WTC11 (cell line): ENCODE measurements at regions not wholly inside any gene's neighbourhood (a gene's known extent, or its start where the extent isn't known, plus 50 kb on each side); places are given as distances from the start of the nearest gene placed in this dataset.

Experiments used
- ATAC-seq: fragments of 200-7000 bp; cut with Tn5 transposase; 2 replicates; pipeline ENCODE4 v1.10.0; 2021; ENCODE audit warnings: mild to moderate bottlenecking, moderate library complexity
- CTCF ChIA-PET: fragments of 300-600 bp; sonication (Branson Sonifier 250); formaldehyde crosslinking; loops from one replicate; lab custom pipeline; 2021; ENCODE audit warnings: antibody characterized with exemption; lab: Charles Lee
- POLR2A ChIA-PET: fragments of 350-600 bp; sonication (Branson Sonifier 250); formaldehyde crosslinking; loops from one replicate; lab custom pipeline; 2021; ENCODE audit warnings: antibody characterized with exemption; lab: Charles Lee
- DNase-seq: peaks from one replicate; pipeline ENCODE4 v3.0.0; 2021; ENCODE audit warnings: low spot score
- H3K27ac Mint-ChIP-seq: 2 replicates; pipeline ENCODE4 v1.8.0; 2021; ENCODE audit warnings: mixed read lengths
- H3K27me3 Mint-ChIP-seq: 2 replicates; pipeline ENCODE4 v1.8.0; 2021; ENCODE audit warnings: low read depth, mild to moderate bottlenecking, moderate library complexity, mixed read lengths
- H3K36me3 Mint-ChIP-seq: 2 replicates; pipeline ENCODE4 v1.8.0; 2021; ENCODE audit warnings: mixed read lengths
- H3K4me1 Mint-ChIP-seq: 2 replicates; pipeline ENCODE4 v1.8.0; 2022; ENCODE audit warnings: mixed read lengths
- H3K4me3 Mint-ChIP-seq: 2 replicates; pipeline ENCODE4 v1.8.0; 2021; ENCODE audit warnings: mild to moderate bottlenecking, moderate library complexity, mixed read lengths
- H3K9me3 Mint-ChIP-seq: 2 replicates; pipeline ENCODE4 v1.8.0; 2021; ENCODE audit warnings: mixed read lengths
- AR ChIP-seq: fragments of 250-450 bp; sonication (Bioruptor Pico); IDR thresholded peaks from 2 replicates; pipeline ENCODE4 v1.9.0; 2021; ENCODE audit warnings: mild to moderate bottlenecking
- ATF3 ChIP-seq: sonication (generic); formaldehyde crosslinking; conservative IDR thresholded peaks from 2 replicates; pipeline ENCODE4 v1.8.1; 2022; ENCODE audit warnings: mild to moderate bottlenecking, missing genetic modification reagents
- ATF6 ChIP-seq: sonication (generic); formaldehyde crosslinking; IDR thresholded peaks from 2 replicates; pipeline ENCODE4 v1.8.1; 2023; ENCODE audit warnings: mild to moderate bottlenecking, missing genetic modification reagents
- CBFB ChIP-seq: sonication (generic); formaldehyde crosslinking; IDR thresholded peaks from 2 replicates; pipeline ENCODE4 v1.8.1; 2022; ENCODE audit warnings: mild to moderate bottlenecking, low read depth, missing genetic modification reagents
- CREM ChIP-seq: sonication (generic); formaldehyde crosslinking; IDR thresholded peaks from 2 replicates; pipeline ENCODE4 v1.8.1; 2022; ENCODE audit warnings: mild to moderate bottlenecking, missing genetic modification reagents, moderate library complexity
- E2F1 ChIP-seq: sonication (generic); formaldehyde crosslinking; IDR thresholded peaks from 2 replicates; pipeline ENCODE4 v1.8.0; 2022; ENCODE audit warnings: mild to moderate bottlenecking, missing genetic modification reagents
- EMX1 ChIP-seq: fragments of 250-450 bp; sonication (Bioruptor Pico); IDR thresholded peaks from 2 replicates; pipeline ENCODE4 v1.8.0; 2021; ENCODE audit warnings: mild to moderate bottlenecking
- ETV6 ChIP-seq: sonication (generic); formaldehyde crosslinking; IDR thresholded peaks from 2 replicates; pipeline ENCODE4 v1.8.1; 2022; ENCODE audit warnings: mild to moderate bottlenecking, missing genetic modification reagents
- GABPB1 ChIP-seq: sonication (generic); formaldehyde crosslinking; IDR thresholded peaks from 2 replicates; pipeline ENCODE4 v1.8.1; 2023; ENCODE audit warnings: mild to moderate bottlenecking, missing genetic modification reagents
- GRHL2 ChIP-seq: fragments of 250-450 bp; sonication (Bioruptor Pico); IDR thresholded peaks from 2 replicates; pipeline ENCODE4 v1.8.0; 2022; ENCODE audit warnings: mild to moderate bottlenecking, moderate library complexity; ENCODE audit not compliant: insufficient replicate concordance, severe bottlenecking
- IRF1 ChIP-seq: sonication (generic); formaldehyde crosslinking; IDR thresholded peaks from 2 replicates; pipeline ENCODE4 v1.8.0; 2023; ENCODE audit warnings: missing genetic modification reagents
- JUN ChIP-seq: sonication (generic); formaldehyde crosslinking; IDR thresholded peaks from 2 replicates; pipeline ENCODE4 v1.8.0; 2023; ENCODE audit warnings: mild to moderate bottlenecking, missing genetic modification reagents
- MYBL2 ChIP-seq: sonication (generic); formaldehyde crosslinking; IDR thresholded peaks from 2 replicates; pipeline ENCODE4 v1.8.1; 2023; ENCODE audit warnings: mild to moderate bottlenecking, moderate library complexity, missing genetic modification reagents
- NR1H2 ChIP-seq: sonication (generic); formaldehyde crosslinking; IDR thresholded peaks from 2 replicates; pipeline ENCODE4 v1.9.0; 2021; ENCODE audit warnings: mild to moderate bottlenecking, moderate library complexity, missing genetic modification reagents
- PRRX2 ChIP-seq: fragments of 250-450 bp; sonication (Bioruptor Pico); IDR thresholded peaks from 2 replicates; pipeline ENCODE4 v1.8.0; 2021; ENCODE audit warnings: mild to moderate bottlenecking
- RELA ChIP-seq: sonication (generic); formaldehyde crosslinking; IDR thresholded peaks from 2 replicates; pipeline ENCODE4 v1.8.1; 2022; ENCODE audit warnings: missing genetic modification reagents, mild to moderate bottlenecking, borderline replicate concordance
- RORB ChIP-seq: fragments of 250-450 bp; sonication (Bioruptor Pico); IDR thresholded peaks from 2 replicates; pipeline ENCODE4 v1.9.0; 2021; ENCODE audit warnings: mild to moderate bottlenecking
- SMAD3 ChIP-seq: sonication (generic); formaldehyde crosslinking; IDR thresholded peaks from 2 replicates; pipeline ENCODE4 v1.8.0; 2022; ENCODE audit warnings: missing genetic modification reagents, mild to moderate bottlenecking, borderline replicate concordance
- STAT6 ChIP-seq: sonication (generic); formaldehyde crosslinking; conservative IDR thresholded peaks from 2 replicates; pipeline ENCODE4 v1.8.1; 2023; ENCODE audit warnings: mild to moderate bottlenecking, low read depth, missing genetic modification reagents, moderate library complexity
- TEAD4 ChIP-seq: sonication (generic); formaldehyde crosslinking; IDR thresholded peaks from 2 replicates; pipeline ENCODE4 v1.8.0; 2022; ENCODE audit warnings: mild to moderate bottlenecking, missing genetic modification reagents
- TP53 ChIP-seq: sonication (generic); formaldehyde crosslinking; IDR thresholded peaks from 2 replicates; pipeline ENCODE4 v1.8.1; 2023; ENCODE audit warnings: mild to moderate bottlenecking, missing genetic modification reagents
- ZBTB43 ChIP-seq: sonication (generic); formaldehyde crosslinking; IDR thresholded peaks from 2 replicates; pipeline ENCODE4 v1.8.1; 2023; ENCODE audit warnings: mild to moderate bottlenecking, missing genetic modification reagents

- Mint-ChIP-seq H3K4me3 (no peak overlapping the region), H3K27me3 (no peaks in the 10 kb centered on the region), H3K9me3 (peaks cover 17% of the 10 kb centered on the region), H3K27ac (no peak overlapping the region), H3K4me1 (peaks cover 7% of the 10 kb centered on the region), H3K36me3 (no peaks in the 10 kb centered on the region)
- ChIA-PET POLR2A (no interaction called here), CTCF (no interaction called here)
- no peak for DNase-seq
- no peak for ATAC-seq
- TF ChIP-seq NR1H2 (no peak), MYBL2 (no peak), ETV6 (CRISPR knock-in tag) (no peak), RORB (CRISPR knock-in tag) (no peak), RELA (CRISPR knock-in tag) (no peak), CBFB (CRISPR knock-in tag) (no peak), TEAD4 (no peak), ATF6 (CRISPR knock-in tag) (no peak), PRRX2 (no peak), ZBTB43 (CRISPR knock-in tag) (no peak), SMAD3 (CRISPR knock-in tag) (no peak)
Measured at GRCh38 chr7:42432644-42433043, 195.6 kb upstream of the GLI3 start.

- Mint-ChIP-seq H3K27ac (no peak overlapping the region), H3K27me3 (no peaks in the 10 kb centered on the region), H3K9me3 (peaks cover 17% of the 10 kb centered on the region), H3K4me3 (no peak overlapping the region), H3K4me1 (peaks cover 13% of the 10 kb centered on the region), H3K36me3 (no peaks in the 10 kb centered on the region)
- DNase-seq (no peak), ATAC-seq (no peak)
- POLR2A ChIA-PET, result no interaction called here
- CTCF ChIA-PET, result no interaction called here
- TF ChIP-seq TP53 (CRISPR knock-in tag), result no peak
- TF ChIP-seq AR (CRISPR knock-in tag), result no peak
- no peak for TF ChIP-seq E2F1 (CRISPR knock-in tag)
- TF ChIP-seq IRF1, result no peak
- TF ChIP-seq STAT6, result no peak
- no peak for TF ChIP-seq ATF3 (CRISPR knock-in tag)
- no peak for TF ChIP-seq CREM
- TF ChIP-seq GRHL2 (CRISPR knock-in tag), result no peak
- no peak for TF ChIP-seq EMX1
- no peak for TF ChIP-seq NR1H2
- no peak for TF ChIP-seq GABPB1 (CRISPR knock-in tag)
- TF ChIP-seq JUN, result no peak
Measured at GRCh38 chr7:42431873-42432272, 194.9 kb upstream of the GLI3 start.
